ENCODE measurements at regions not wholly inside any gene's neighbourhood (a gene's known extent, or its start where the extent isn't known, plus 50 kb on each side); places are given as distances from the start of the nearest gene placed in this dataset.
"Not testable (repeated sequence)": the region's sequence is repeated elsewhere in the genome, so short reads cannot be mapped to it uniquely, and the experiment has no call there.

DNA sequence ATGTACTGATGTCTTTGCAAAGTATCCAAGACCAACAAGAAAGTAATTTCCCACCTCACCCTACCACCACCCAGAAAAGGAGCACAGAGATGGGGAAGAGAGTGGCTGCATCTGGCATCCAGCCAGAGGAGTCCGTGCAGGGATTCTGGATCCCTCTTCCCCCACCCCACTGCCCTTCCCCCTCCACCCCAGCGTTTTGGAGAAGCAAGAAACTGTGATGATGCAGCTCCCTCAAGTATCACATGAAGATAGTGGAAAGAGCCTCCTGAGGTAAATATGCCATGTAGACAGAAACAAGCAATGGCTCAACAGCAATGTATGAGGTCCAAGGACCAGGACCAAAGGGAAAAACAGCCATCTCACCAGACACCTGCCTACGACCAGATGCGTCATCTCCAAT lies 153.8 kb downstream of the DEPDC1B start:
- Mint-ChIP-seq H3K9me3 (no peaks in the 10 kb centered on the region), H3K27me3 (ENCODE audit: low read depth) (no peaks in the 10 kb centered on the region), H3K36me3 (ENCODE audit: low read depth) (no peaks in the 10 kb centered on the region), H3K4me1 (ENCODE audit: low read depth) (no peaks in the 10 kb centered on the region), H3K4me3 (ENCODE audit: low read depth) (no peak overlapping the region), H3K27ac (no peak overlapping the region)
- intact Hi-C loops (cut with micrococcal nuclease): no loop called here
- DNase-seq (ENCODE audit: low spot score): no peak

GRCh38 chr5:60545551-60545950 lies 154.4 kb downstream of the DEPDC1B start:
- Mint-ChIP-seq H3K36me3 (ENCODE audit: low read depth) (no peaks in the 10 kb centered on the region), H3K9me3 (no peaks in the 10 kb centered on the region), H3K27me3 (ENCODE audit: low read depth) (no peaks in the 10 kb centered on the region), H3K27ac (no peak overlapping the region), H3K4me3 (ENCODE audit: low read depth) (no peak overlapping the region), H3K4me1 (ENCODE audit: low read depth) (no peaks in the 10 kb centered on the region)
- intact Hi-C loops (cut with micrococcal nuclease): no loop called here
- no peak for DNase-seq (ENCODE audit: low spot score)

- no peaks in the 10 kb centered on the region for H3K9me3 Mint-ChIP-seq
- intact Hi-C loops (cut with micrococcal nuclease): no loop called here
- peaks cover 3% of the 10 kb centered on the region for H3K27me3 Mint-ChIP-seq (ENCODE audit: low read depth)
- no peak for DNase-seq (ENCODE audit: low spot score)
- H3K27ac Mint-ChIP-seq: no peak overlapping the region
- H3K4me1 Mint-ChIP-seq (ENCODE audit: low read depth): peaks cover 3% of the 10 kb centered on the region
- no peak overlapping the region for H3K4me3 Mint-ChIP-seq (ENCODE audit: low read depth)
- H3K36me3 Mint-ChIP-seq (ENCODE audit: low read depth): no peaks in the 10 kb centered on the region
Measured at GRCh38 chr5:60544142-60544541, 155.8 kb downstream of the DEPDC1B start.

- Mint-ChIP-seq H3K27me3 (ENCODE audit: low read depth) (peaks cover 13% of the 10 kb centered on the region), H3K4me3 (ENCODE audit: low read depth) (no peak overlapping the region), H3K4me1 (ENCODE audit: low read depth) (peaks cover 5% of the 10 kb centered on the region), H3K9me3 (no peaks in the 10 kb centered on the region), H3K36me3 (ENCODE audit: low read depth) (no peaks in the 10 kb centered on the region), H3K27ac (no peak overlapping the region)
- no peak for DNase-seq (ENCODE audit: low spot score)
- intact Hi-C loops (cut with micrococcal nuclease): no loop called here
Measured at GRCh38 chr5:60541980-60542379, 158.0 kb downstream of the DEPDC1B start.

DNA sequence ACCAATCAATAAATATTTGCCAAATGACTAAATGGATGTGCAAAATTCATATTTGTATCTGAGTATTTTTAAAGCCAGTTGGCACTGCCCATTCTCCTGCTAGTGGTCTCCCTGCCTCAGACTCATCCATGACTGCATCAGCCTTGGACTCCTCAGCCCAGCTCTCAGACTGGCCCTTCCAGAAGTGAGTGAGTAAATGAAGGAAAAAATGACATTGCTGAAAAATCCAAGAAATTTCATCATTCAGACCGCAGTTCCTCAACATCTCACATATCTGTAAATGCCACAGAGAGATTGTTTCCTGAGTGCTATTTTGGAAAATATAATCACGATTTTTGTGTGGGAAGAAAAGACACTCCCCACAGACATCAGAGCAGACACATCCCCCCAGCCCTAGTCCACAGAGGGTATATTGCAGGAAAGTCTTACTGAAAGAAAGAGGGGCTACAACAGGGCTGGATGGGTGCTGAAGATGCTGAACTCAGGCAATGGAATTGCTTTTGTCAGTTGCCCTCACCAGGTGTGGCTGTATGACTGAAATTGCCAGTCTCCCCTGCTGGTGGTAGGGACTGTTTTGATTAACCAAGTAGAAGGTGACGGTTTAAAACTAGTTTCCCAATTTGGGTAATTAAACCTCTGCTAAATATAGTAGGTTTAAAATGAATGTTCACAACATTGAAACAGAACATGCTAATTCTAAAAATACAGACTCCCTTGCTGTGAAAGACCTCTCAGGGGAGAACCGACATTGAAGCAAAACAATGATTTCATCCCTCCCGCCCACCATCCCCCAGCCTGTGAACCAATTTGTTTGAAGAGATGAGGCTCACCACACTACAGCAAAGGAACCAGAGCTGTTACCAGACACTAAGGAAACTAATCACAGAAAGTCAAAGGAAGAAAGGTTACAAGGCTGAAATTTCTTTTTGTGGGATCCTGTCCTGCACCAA lies 158.8 kb downstream of the DEPDC1B start:
- Mint-ChIP-seq H3K27me3 (ENCODE audit: low read depth) (peaks cover 13% of the 10 kb centered on the region), H3K4me3 (ENCODE audit: low read depth) (no peak overlapping the region), H3K4me1 (ENCODE audit: low read depth) (peaks cover 5% of the 10 kb centered on the region), H3K9me3 (no peaks in the 10 kb centered on the region), H3K36me3 (ENCODE audit: low read depth) (no peaks in the 10 kb centered on the region), H3K27ac (no peak overlapping the region)
- intact Hi-C loops (cut with micrococcal nuclease): no loop called here
- no peak for DNase-seq (ENCODE audit: low spot score)

- no peaks in the 10 kb centered on the region for H3K36me3 Mint-ChIP-seq (ENCODE audit: low read depth)
- no peaks in the 10 kb centered on the region for H3K9me3 Mint-ChIP-seq
- H3K27me3 Mint-ChIP-seq (ENCODE audit: low read depth): peaks cover 15% of the 10 kb centered on the region
- no peak overlapping the region for H3K4me3 Mint-ChIP-seq (ENCODE audit: low read depth)
- intact Hi-C loops (cut with micrococcal nuclease): no loop called here
- H3K27ac Mint-ChIP-seq: no peak overlapping the region
- peaks cover 5% of the 10 kb centered on the region for H3K4me1 Mint-ChIP-seq (ENCODE audit: low read depth)
- no peak for DNase-seq (ENCODE audit: low spot score)
Measured at GRCh38 chr5:60538955-60539866, 160.8 kb downstream of the DEPDC1B start.

- Mint-ChIP-seq H3K36me3 (ENCODE audit: low read depth) (no peaks in the 10 kb centered on the region), H3K27me3 (ENCODE audit: low read depth) (peaks cover 15% of the 10 kb centered on the region), H3K4me3 (ENCODE audit: low read depth) (no peak overlapping the region), H3K9me3 (no peaks in the 10 kb centered on the region), H3K4me1 (ENCODE audit: low read depth) (peaks cover 5% of the 10 kb centered on the region), H3K27ac (no peak overlapping the region)
- no peak for DNase-seq (ENCODE audit: low spot score)
- intact Hi-C loops (cut with micrococcal nuclease): no loop called here
Measured at GRCh38 chr5:60538426-60538825, 161.5 kb downstream of the DEPDC1B start.

DNA sequence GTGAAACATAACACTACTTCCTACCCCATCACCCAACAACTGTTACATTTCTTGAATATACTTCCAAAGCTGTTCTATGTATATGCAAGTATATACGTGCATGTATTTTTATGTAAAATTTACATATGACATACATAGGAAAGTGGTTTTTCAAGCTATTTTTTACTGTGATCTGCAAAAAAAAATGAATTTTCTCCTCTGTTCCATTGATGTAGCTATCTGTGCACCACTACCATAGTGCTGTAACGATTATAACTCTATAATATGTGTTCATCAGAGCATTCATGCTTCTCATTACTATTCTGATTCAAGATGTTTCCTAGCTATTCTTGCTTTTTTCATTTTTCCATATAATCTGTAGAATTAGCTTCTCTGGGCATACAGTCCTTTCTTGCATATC lies 164.0 kb downstream of the DEPDC1B start:
- Mint-ChIP-seq H3K4me3 (ENCODE audit: low read depth) (no peak overlapping the region), H3K4me1 (ENCODE audit: low read depth) (peaks cover 5% of the 10 kb centered on the region), H3K27me3 (ENCODE audit: low read depth) (peaks cover 15% of the 10 kb centered on the region), H3K9me3 (no peaks in the 10 kb centered on the region), H3K27ac (no peak overlapping the region), H3K36me3 (ENCODE audit: low read depth) (no peaks in the 10 kb centered on the region)
- no peak for DNase-seq (ENCODE audit: low spot score)
- intact Hi-C loops (cut with micrococcal nuclease): no loop called here

DNA sequence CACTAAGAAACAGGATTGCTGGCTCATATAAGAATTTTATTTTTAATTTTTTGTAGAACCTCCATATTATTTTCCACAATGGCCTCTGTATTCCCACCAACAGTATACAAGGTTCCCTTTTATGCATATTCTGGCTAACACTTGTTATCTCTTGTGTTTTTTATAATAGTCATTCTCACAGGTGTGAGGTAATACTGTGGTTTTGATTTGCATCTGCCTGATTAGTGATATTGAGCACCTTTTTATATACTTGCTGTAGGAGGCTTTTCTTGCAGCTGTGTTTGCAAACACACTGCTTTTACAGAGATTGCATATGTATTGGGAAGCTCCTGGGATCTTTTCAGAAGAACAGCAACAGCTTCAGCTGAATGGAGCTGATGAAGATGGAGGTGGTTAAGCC lies 164.8 kb downstream of the DEPDC1B start:
- peaks cover 5% of the 10 kb centered on the region for H3K4me1 Mint-ChIP-seq (ENCODE audit: low read depth)
- H3K27ac Mint-ChIP-seq: no peak overlapping the region
- peaks cover 15% of the 10 kb centered on the region for H3K27me3 Mint-ChIP-seq (ENCODE audit: low read depth)
- no peak overlapping the region for H3K4me3 Mint-ChIP-seq (ENCODE audit: low read depth)
- H3K9me3 Mint-ChIP-seq: no peaks in the 10 kb centered on the region
- intact Hi-C loops (cut with micrococcal nuclease): no loop called here
- H3K36me3 Mint-ChIP-seq (ENCODE audit: low read depth): no peaks in the 10 kb centered on the region
- DNase-seq (ENCODE audit: low spot score): no peak

GRCh38 chr5:60533789-60534188 lies 166.2 kb downstream of the DEPDC1B start:
- Mint-ChIP-seq H3K27me3 (ENCODE audit: low read depth) (peaks cover 11% of the 10 kb centered on the region), H3K36me3 (ENCODE audit: low read depth) (no peaks in the 10 kb centered on the region), H3K9me3 (no peaks in the 10 kb centered on the region), H3K4me1 (ENCODE audit: low read depth) (no peaks in the 10 kb centered on the region), H3K27ac (no peak overlapping the region), H3K4me3 (ENCODE audit: low read depth) (no peak overlapping the region)
- no peak for DNase-seq (ENCODE audit: low spot score)
- intact Hi-C loops (cut with micrococcal nuclease): no loop called here

DNA sequence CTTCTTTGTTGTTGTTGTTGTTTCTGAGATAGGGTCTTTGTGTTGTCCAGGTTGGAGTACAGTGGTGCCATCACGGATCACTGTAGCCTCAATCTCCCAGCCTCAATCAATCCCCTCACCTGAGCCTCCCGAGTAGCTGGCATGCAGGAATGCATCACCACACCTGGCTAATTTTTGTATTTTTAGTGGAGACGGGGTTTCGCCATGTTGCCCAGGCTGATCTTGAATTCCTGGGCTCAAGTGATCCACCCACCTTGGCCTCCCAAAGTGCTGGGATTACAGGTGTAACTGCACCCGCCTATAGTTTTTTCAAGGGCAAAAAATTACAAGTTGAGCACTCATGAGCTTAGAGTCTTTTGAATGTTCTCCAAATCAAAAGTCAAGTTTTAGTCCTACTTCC lies 167.2 kb downstream of the DEPDC1B start:
- intact Hi-C loops (cut with micrococcal nuclease); H3K9me3 Mint-ChIP-seq; H3K27ac Mint-ChIP-seq; DNase-seq (ENCODE audit: low spot score); H3K4me1 Mint-ChIP-seq (ENCODE audit: low read depth); H3K27me3 Mint-ChIP-seq (ENCODE audit: low read depth); H3K4me3 Mint-ChIP-seq (ENCODE audit: low read depth); H3K36me3 Mint-ChIP-seq (ENCODE audit: low read depth): not testable (repeated sequence)

DNA sequence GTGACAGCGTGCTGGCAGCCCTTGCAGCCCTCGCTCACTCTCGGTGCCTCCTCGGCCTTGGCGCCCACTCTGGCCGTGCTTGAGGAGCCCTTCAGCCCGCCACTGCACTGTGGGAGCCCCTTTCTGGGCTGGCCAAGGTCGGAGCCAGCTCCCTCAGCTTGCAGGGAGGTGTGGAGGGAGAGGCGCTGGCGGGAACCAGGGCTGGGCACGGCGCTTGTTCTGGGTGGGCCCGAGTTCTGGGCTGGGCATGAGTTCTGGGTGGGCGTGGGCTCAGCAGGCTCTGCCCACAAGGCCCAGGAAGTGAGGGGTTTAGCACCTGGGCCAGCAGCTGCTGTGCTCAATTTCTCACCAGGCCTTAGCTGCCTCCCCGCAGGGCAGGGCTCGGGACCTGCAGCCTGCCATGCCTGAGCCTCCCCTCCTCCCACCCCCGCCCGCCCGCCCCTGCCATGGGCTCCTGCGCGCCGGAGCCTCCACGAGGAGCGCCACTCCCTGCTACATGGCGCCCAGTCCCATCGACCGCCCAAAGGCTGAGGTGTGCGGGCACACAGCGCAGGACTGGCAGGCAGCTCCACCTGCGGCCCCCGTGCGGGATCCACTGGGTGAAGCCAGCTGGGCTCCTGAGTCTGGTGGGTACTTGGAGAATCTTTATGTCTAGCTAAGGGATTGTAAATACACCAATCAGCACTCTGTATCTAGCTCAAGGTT lies 169.7 kb downstream of the DEPDC1B start:
- DNase-seq (ENCODE audit: low spot score); H3K36me3 Mint-ChIP-seq (ENCODE audit: low read depth); H3K4me3 Mint-ChIP-seq (ENCODE audit: low read depth); H3K9me3 Mint-ChIP-seq; intact Hi-C loops (cut with micrococcal nuclease); H3K27ac Mint-ChIP-seq; H3K4me1 Mint-ChIP-seq (ENCODE audit: low read depth); H3K27me3 Mint-ChIP-seq (ENCODE audit: low read depth): not testable (repeated sequence)

All from activated T-helper 2 cell treated with anti-CD3 and anti-CD28 coated beads, Interferon-gamma antibody, Interleukin-2, Interleukin-4, amounts not matched to agents 10 μg/mL and 5 μg/mL and 100 μg/mL, durations not matched to agents 14 hours and 24 hours and 36 hours (primary cell).